Calu3 (cell line): ENCODE measurements at regions not wholly inside any gene's neighbourhood (a gene's known extent, or its start where the extent isn't known, plus 50 kb on each side); places are given as distances from the start of the nearest gene placed in this dataset.
"Not testable (repeated sequence)": the region's sequence is repeated elsewhere in the genome, so short reads cannot be mapped to it uniquely, and the experiment has no call there.

Experiments used
- BruUV-seq: library from RNA; stranded (reverse); fragments of 400-500 nt; replicated peaks from 2 replicates; lab custom pipeline; 2021; lab: Mats Ljungman, UMichigan
- CTCF ChIA-PET: fragments of 300-600 bp; sonication (Branson Sonifier 250); formaldehyde crosslinking; loops from one replicate; lab custom pipeline; 2022; ENCODE audit warnings: antibody characterized with exemption; lab: Charles Lee
- DNase-seq: peaks from one replicate; pipeline ENCODE4 v3.0.0; 2022
- H3K27ac Mint-ChIP-seq: one replicate; pipeline ENCODE4 v1.8.0; 2022; ENCODE audit warnings: mixed read lengths; ENCODE audit not compliant: unreplicated experiment
- H3K27me3 Mint-ChIP-seq: one replicate; pipeline ENCODE4 v1.8.0; 2022; ENCODE audit warnings: mixed read lengths; ENCODE audit not compliant: unreplicated experiment
- H3K36me3 Mint-ChIP-seq: one replicate; pipeline ENCODE4 v1.8.0; 2022; ENCODE audit warnings: mild to moderate bottlenecking, moderate library complexity, mixed read lengths; ENCODE audit not compliant: insufficient read depth, unreplicated experiment
- H3K4me1 Mint-ChIP-seq: one replicate; pipeline ENCODE4 v1.8.0; 2022; ENCODE audit warnings: mild to moderate bottlenecking, low read depth, mixed read lengths; ENCODE audit not compliant: unreplicated experiment
- H3K4me3 Mint-ChIP-seq: one replicate; pipeline ENCODE4 v1.8.0; 2022; ENCODE audit warnings: mild to moderate bottlenecking, low read depth, moderate library complexity, mixed read lengths; ENCODE audit not compliant: unreplicated experiment
- H3K9me3 Mint-ChIP-seq: one replicate; pipeline ENCODE4 v1.8.0; 2022; ENCODE audit warnings: low read depth, mixed read lengths; ENCODE audit not compliant: unreplicated experiment
- intact Hi-C: fragments of 100-400 bp; cut with micrococcal nuclease; formaldehyde crosslinking; loops from one replicate; pipeline ENCODE4 v1.10.0; 2022; ENCODE audit not compliant: unreplicated experiment
- TF ChIP-seq, protein P1 (sequence below): fragments of 200-600 bp; IDR thresholded peaks from one replicate; pipeline ENCODE4 v1.8.0; 2022; ENCODE audit warnings: antibody characterized with exemption; ENCODE audit not compliant: unreplicated experiment

GRCh38 chr3:171979081-171979480 lies 60.3 kb upstream of the FNDC3B start:
- TF ChIP-seq, protein P1, sequence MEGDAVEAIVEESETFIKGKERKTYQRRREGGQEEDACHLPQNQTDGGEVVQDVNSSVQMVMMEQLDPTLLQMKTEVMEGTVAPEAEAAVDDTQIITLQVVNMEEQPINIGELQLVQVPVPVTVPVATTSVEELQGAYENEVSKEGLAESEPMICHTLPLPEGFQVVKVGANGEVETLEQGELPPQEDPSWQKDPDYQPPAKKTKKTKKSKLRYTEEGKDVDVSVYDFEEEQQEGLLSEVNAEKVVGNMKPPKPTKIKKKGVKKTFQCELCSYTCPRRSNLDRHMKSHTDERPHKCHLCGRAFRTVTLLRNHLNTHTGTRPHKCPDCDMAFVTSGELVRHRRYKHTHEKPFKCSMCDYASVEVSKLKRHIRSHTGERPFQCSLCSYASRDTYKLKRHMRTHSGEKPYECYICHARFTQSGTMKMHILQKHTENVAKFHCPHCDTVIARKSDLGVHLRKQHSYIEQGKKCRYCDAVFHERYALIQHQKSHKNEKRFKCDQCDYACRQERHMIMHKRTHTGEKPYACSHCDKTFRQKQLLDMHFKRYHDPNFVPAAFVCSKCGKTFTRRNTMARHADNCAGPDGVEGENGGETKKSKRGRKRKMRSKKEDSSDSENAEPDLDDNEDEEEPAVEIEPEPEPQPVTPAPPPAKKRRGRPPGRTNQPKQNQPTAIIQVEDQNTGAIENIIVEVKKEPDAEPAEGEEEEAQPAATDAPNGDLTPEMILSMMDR: no peak
- Mint-ChIP-seq H3K4me1 (peaks cover 8% of the 10 kb centered on the region), H3K27ac (no peak overlapping the region), H3K4me3 (no peak overlapping the region), H3K36me3 (no peaks in the 10 kb centered on the region), H3K9me3 (no peaks in the 10 kb centered on the region), H3K27me3 (no peaks in the 10 kb centered on the region)
- intact Hi-C loops: no loop called here
- CTCF ChIA-PET: no interaction called here
- BruUV-seq: no TSS peak
- no peak for DNase-seq

DNA sequence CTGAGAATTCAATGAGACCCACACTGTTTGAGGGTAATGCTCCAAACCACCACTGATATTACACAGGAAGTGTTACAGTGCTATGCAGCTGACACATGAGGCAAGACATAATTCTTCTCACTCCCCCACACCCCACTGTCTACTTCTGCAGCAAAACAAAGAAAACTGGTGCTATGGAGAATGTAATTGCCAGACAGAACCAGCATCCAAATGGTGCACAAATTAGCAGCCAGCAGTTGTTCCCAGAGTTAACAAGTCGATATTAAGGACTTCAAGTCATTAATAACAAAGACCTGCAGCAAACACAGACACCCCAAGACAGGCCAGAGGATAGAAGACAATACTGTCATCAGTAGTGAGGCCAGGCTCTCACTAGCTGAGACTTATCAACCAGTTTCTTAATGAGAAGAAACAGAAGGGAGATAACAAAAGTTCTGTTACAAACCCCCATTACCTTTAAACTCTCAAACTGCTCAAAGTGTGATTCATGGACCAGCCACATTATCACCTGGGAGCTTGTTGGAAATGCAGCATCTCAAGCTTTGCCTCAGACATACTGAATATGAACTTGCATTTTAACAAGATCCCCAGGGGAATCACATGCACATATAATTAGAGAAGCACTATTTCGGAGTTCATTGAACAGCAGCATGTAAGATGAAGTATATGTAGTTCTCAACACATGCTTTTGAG lies 58.7 kb upstream of the FNDC3B start:
- Mint-ChIP-seq H3K9me3 (no peaks in the 10 kb centered on the region), H3K27ac (no peak overlapping the region), H3K27me3 (no peaks in the 10 kb centered on the region), H3K36me3 (no peaks in the 10 kb centered on the region), H3K4me1 (peaks cover 14% of the 10 kb centered on the region), H3K4me3 (no peak overlapping the region)
- CTCF ChIA-PET: interaction anchor here (0.7 kb wide), 1 partner anchor 202 kb away, joined by 3 read pairs; no protein-coding TSS in a partner anchor
- DNase-seq: no peak
- TF ChIP-seq, protein P1: no peak
- intact Hi-C loops: no loop called here
- BruUV-seq: no TSS peak

GRCh38 chr3:171981271-171981605 lies 58.1 kb upstream of the FNDC3B start:
- Mint-ChIP-seq H3K4me3 (no peak overlapping the region), H3K27ac (no peak overlapping the region), H3K27me3 (no peaks in the 10 kb centered on the region), H3K36me3 (no peaks in the 10 kb centered on the region), H3K9me3 (no peaks in the 10 kb centered on the region), H3K4me1 (peaks cover 19% of the 10 kb centered on the region)
- intact Hi-C loops: no loop called here
- TF ChIP-seq, protein P1: no peak
- BruUV-seq: no TSS peak
- DNase-seq: no peak
- CTCF ChIA-PET: no interaction called here

DNA sequence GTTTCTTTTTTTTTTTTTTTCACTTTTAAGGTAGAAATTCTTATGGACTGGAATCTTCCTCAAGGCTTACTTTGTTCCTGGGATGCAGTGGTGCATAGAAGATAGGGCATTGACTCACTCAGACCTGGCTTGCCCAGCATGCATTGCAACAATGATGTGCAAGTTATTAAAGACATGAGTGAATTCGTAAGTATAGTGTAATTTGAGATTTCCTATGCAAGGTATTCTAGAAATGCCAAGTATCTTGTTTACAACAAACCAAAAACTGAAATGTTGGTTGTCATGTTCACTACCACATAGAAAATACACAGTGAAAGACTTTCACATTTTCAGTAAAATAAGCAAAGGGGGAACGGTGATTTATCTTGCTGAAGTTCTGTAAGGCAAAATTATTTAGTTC lies 56.5 kb upstream of the FNDC3B start:
- no peaks in the 10 kb centered on the region for H3K36me3 Mint-ChIP-seq
- DNase-seq: no peak
- intact Hi-C loops: no loop called here
- H3K4me1 Mint-ChIP-seq: peaks cover 24% of the 10 kb centered on the region
- no peak overlapping the region for H3K4me3 Mint-ChIP-seq
- no peaks in the 10 kb centered on the region for H3K27me3 Mint-ChIP-seq
- BruUV-seq: no TSS peak
- H3K9me3 Mint-ChIP-seq: no peaks in the 10 kb centered on the region
- H3K27ac Mint-ChIP-seq: no peak overlapping the region
- CTCF ChIA-PET: no interaction called here
- TF ChIP-seq, protein P1: no peak

DNA sequence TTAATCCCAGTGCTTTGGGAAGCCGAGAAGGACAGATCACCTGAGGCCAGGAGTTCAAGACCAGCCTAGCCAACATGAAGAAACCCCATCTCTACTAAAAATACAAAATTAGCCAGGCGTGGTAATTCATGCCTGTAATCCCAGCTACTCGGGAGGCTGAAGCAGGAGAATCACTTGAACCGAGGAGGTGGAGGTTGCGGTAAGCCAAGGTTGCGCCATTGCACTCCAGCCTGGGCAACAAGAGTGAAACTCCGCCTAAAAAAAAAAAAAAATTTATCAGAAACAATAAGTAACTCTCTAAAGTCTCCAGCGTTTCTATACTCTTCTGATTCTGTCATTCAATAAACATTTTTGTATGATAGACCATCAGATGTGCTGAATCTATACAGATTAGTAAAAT lies 55.7 kb upstream of the FNDC3B start:
- H3K9me3 Mint-ChIP-seq, intact Hi-C loops, DNase-seq, BruUV-seq, H3K36me3 Mint-ChIP-seq, H3K27me3 Mint-ChIP-seq, H3K27ac Mint-ChIP-seq, H3K4me3 Mint-ChIP-seq, CTCF ChIA-PET: not testable (repeated sequence)
- peaks cover 32% of the 10 kb centered on the region for H3K4me1 Mint-ChIP-seq
